GM21529 (cell line): ENCODE measurements at regions not wholly inside any gene's neighbourhood (a gene's known extent, or its start where the extent isn't known, plus 50 kb on each side); places are given as distances from the start of the nearest gene placed in this dataset.
"Not testable (repeated sequence)": the region's sequence is repeated elsewhere in the genome, so short reads cannot be mapped to it uniquely, and the experiment has no call there.

Experiments used
- ATAC-seq: cut with Tn5 transposase; IDR thresholded peaks from one replicate; pipeline ENCODE4 v1.9.1; 2021; ENCODE audit not compliant: unreplicated experiment

GRCh38 chr18:55982992-55983391, 395.0 kb upstream of the TCF4 start:
- ATAC-seq = no peak

- no peak for ATAC-seq
These were observed 393.9 kb upstream of the TCF4 start for GRCh38 chr18:55981712-55982475.

GRCh38 chr18:55974521-55974920, 386.5 kb upstream of the TCF4 start:
- no peak for ATAC-seq

GRCh38 chr18:55968550-55968949, 380.6 kb upstream of the TCF4 start:
- no peak for ATAC-seq

GRCh38 chr18:55967019-55967418, 379.0 kb upstream of the TCF4 start:
- ATAC-seq = no peak

GRCh38 chr18:55964171-55964570, 376.2 kb upstream of the TCF4 start:
- no peak for ATAC-seq

- no peak for ATAC-seq
These were observed 365.3 kb upstream of the TCF4 start for GRCh38 chr18:55953326-55953725.

- not testable (repeated sequence) for ATAC-seq
These were observed 363.7 kb upstream of the TCF4 start for GRCh38 chr18:55951738-55952137.

- ATAC-seq = no peak
These were observed 362.6 kb upstream of the TCF4 start for GRCh38 chr18:55950379-55951166.

- no peak for ATAC-seq
These were observed 346.8 kb upstream of the TCF4 start for GRCh38 chr18:55934821-55935220.

GRCh38 chr18:55932675-55933074, 344.7 kb upstream of the TCF4 start:
- ATAC-seq = no peak

- no peak for ATAC-seq
These were observed 339.8 kb upstream of the TCF4 start for GRCh38 chr18:55927831-55928230.

- ATAC-seq = no peak
These were observed 337.8 kb upstream of the TCF4 start for GRCh38 chr18:55925772-55926171.

GRCh38 chr18:55920063-55920462, 332.1 kb upstream of the TCF4 start:
- no peak for ATAC-seq

- ATAC-seq = no peak
These were observed 330.5 kb upstream of the TCF4 start for GRCh38 chr18:55918444-55918843.

GRCh38 chr18:55912919-55913318, 324.9 kb upstream of the TCF4 start:
- no peak for ATAC-seq

- no peak for ATAC-seq
These were observed 324.1 kb upstream of the TCF4 start for GRCh38 chr18:55912071-55912470.

GRCh38 chr18:55910296-55910695, 322.3 kb upstream of the TCF4 start:
- ATAC-seq = no peak

- ATAC-seq = no peak
These were observed 320.9 kb upstream of the TCF4 start for GRCh38 chr18:55908901-55909366.

GRCh38 chr18:55907453-55908175, 319.6 kb upstream of the TCF4 start:
- ATAC-seq = no peak

GRCh38 chr18:55906536-55906935, 318.5 kb upstream of the TCF4 start:
- no peak for ATAC-seq

- ATAC-seq = no peak
These were observed 315.9 kb upstream of the TCF4 start for GRCh38 chr18:55903911-55904310.
